SIG-M5 (cell line): ENCODE measurements at regions not wholly inside any gene's neighbourhood (a gene's known extent, or its start where the extent isn't known, plus 50 kb on each side); places are given as distances from the start of the nearest gene placed in this dataset.

Source experiments
- DNase-seq: peaks from one replicate; lab custom pipeline; 2025; lab: John Stamatoyannopoulos, UW

DNA sequence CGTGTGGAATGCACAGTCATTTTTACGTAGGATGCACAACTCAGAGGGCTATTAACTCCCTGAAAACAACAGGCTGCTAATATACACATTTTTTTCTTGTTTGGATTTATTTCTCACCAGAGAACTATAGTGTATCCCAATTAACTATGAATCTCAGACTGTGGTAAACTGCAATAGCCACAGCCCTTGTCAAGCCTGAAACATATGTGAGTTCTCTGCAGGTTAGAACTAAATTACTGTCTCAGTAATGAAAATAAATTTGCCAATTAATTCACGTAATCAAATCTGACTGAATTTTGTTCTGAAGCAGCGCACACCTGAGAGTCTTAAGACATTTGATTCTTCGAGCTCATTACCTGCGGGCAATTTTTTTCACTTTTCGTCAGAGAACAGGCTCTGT is 318.6 kb downstream of the PMP22 start:
- no peak for DNase-seq

GRCh38 chr17:14942526-14943190 is 322.5 kb downstream of the PMP22 start:
- no peak for DNase-seq

DNA sequence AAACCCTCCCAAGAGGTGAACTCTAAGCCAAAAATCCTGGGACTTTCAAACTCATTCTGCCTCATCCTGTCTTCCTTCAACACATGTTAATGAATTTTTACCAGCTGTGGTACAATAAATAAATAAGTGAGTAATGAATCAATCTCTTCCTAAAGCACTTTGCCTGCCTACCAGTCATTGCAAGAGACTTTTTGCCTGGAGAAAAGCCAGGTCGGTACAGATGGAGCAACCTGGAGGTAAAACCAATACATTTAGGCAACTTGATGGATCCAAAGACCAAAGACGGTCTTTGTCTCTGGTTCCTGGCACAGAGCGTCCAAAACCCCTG is 324.2 kb downstream of the PMP22 start:
- no peak for DNase-seq

DNA sequence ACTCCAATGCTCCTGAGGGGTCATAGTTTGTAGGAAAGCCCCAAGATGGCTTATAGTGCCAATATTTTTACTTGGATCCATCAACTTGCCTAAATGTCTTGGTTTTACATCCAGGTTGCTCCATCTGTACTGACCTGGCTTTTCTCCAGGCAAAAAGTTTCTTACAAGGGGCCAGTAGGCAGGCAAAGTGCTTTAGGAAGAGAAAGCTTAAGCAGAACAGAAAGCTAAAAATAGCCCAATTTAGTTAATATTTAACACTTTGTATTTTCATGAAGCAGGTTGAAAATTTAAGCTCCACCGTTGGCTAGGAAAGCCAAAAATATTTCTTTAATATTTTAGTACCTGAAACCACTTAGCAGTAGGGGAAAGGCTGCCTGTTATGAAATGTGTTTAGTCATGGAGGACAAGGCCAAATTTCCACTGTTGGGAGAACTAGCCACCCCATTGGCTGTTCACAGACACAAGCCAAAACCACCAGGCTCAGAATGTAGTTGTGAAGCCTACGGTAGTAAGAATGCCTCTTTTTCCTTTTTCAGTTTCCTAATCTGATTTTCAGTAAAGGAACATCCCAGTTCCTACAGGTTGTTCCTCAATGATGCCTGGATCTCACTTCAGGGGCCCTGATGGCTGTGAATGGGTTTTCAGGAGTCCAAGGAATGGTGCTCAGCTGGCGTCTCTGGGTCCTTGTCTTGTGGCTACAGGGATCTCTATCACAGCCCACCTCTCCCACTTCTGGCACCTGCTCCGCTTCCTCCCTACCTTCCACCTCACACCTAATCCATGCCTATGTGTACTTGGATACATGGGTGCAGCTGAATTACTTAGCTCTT is 324.8 kb downstream of the PMP22 start:
- no peak for DNase-seq

DNA sequence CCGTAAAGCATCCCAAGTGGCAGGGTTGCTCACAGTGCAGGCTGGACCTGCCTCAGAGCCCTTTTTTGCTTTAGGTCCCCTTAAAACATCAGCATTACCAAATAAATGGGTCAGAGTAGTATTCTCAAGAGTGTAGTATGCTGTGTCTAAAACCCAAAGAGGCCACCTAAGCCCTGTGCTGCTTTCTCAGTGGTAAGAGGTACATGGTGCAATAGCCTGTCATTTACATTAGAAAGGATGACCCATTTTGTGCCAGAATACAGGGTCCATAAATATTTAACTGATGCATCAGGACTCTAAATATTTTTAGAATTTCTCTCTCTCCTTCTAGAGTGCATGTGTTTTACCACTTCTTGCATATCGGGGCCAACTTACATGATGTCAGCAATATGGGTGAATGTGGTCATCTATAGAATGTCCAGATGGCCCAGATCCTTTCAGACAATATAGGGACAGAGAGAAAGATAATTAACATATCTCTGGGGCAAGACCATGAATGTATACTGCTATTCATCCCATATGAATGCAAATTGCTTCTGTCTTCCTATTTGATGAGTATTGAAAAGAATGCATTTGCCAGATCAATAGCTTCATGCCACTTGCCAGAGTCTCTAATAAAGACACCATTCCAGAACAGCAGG is 329.2 kb downstream of the PMP22 start:
- no peak for DNase-seq

- DNase-seq = no peak
These were observed 329.8 kb downstream of the PMP22 start for GRCh38 chr17:14935139-14935841.

- DNase-seq = no peak
These were observed 331.4 kb downstream of the PMP22 start for GRCh38 chr17:14933676-14934075.

DNA sequence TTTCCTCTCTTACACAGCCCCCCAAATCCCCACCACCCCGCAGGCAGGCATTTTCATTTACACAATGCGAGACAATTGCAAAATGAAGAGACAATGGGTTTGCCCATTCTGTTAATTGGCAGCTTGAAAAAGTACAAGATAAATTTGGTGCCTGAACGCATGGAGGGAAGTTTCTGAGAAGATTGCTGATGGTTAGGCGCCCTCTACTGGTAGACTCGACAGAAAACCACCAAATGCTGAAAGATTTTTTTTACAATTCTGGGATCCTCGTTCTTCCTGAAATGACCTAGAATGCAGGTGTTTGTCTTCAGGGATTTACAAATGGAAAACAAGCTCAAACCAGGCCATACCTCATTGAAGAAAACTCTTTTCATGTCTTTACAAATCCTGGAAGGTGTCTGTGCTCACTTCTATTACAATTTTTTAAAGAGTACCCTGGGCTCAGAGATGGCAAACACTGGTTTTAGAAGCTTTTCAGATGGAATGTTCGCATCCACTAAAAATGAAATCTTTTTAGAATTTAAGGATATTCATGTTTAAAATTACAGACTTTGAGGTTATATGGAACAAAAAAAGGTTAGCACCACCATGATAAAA is 338.5 kb downstream of the PMP22 start:
- no peak for DNase-seq

DNA sequence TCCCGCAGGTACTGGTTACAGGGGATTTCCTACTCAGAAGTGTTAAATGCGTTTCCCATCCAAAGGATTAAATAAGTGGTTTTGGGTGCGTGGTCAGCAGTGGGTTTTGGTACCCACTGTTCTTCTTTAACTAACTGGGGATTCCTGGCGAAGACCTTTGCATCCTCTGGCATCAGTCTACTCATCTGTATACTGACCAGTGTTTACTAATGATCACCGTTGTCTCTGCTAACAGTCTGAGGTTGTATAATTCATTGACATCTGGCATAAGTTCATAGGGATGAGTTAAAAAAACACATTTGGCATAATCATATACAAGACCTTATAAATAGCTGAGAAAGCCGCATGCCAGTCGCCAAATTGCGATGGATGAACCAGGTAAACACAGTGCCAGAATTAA is 339.1 kb downstream of the PMP22 start:
- no peak for DNase-seq

- no peak for DNase-seq
These were observed 339.6 kb downstream of the PMP22 start for GRCh38 chr17:14925498-14925897.

- no peak for DNase-seq
These were observed 341.1 kb downstream of the PMP22 start for GRCh38 chr17:14923981-14924380.

GRCh38 chr17:14922411-14922810 is 342.7 kb downstream of the PMP22 start:
- DNase-seq = no peak

DNA sequence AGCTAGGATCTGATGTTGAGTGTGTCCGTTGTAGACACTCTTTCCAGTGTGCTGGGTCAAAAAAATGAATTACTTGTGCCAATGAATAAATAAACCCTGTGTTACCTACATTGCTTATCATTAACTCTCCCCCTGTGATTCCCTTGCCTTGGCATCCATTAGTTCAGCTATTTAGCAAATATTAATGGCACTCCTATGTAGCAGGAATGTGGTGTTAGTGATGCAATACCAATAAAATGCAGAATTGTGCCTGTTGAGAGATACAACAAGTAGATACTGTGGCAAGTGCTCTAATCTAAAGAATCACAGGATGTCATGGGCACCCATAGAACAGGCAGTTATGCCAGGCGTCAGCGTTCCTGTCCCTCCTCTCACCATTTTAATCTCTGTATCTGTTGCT is 343.2 kb downstream of the PMP22 start:
- no peak for DNase-seq

GRCh38 chr17:14919631-14920213 is 345.4 kb downstream of the PMP22 start:
- DNase-seq = no peak

DNA sequence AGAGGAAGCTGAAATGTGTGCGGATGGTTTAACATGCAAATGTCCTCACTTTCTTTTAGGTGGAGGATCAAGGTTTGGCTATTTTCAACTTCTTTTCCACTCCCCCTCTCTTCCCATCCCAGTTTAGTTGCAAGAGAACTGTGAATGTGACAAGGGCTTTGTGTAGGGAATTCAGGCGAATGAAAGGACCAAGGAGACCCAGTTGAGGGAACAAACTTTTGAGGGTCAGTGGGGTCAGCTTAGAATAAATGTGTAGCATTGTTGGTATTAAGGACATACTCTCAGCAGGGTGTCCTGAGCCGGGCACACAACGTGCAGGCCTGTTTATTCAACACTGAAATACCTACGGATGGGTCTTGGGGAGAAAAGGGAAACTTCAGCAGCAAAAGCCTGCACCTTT is 346.0 kb downstream of the PMP22 start:
- no peak for DNase-seq

DNA sequence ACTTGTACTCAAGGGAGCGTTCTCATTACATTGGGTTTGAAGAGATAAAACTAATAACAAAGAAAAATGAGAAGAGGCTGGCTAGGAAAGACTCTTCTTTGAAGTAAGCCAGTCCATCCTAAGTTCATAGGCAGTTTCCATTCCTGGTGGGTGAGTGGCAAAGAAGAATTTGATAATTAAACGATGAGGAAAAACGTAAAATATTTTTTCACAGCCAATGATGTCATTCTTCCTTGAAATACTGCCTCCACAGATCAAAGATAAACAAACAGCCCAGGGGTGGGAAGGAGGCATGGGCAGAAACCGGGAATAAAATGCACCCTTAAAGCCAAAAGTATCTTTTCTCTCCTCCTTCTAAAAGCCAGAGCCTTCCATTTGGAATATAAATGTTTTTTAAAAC is 346.6 kb downstream of the PMP22 start:
- DNase-seq = no peak

- no peak for DNase-seq
These were observed 354.2 kb downstream of the PMP22 start for GRCh38 chr17:14910916-14911315.

DNA sequence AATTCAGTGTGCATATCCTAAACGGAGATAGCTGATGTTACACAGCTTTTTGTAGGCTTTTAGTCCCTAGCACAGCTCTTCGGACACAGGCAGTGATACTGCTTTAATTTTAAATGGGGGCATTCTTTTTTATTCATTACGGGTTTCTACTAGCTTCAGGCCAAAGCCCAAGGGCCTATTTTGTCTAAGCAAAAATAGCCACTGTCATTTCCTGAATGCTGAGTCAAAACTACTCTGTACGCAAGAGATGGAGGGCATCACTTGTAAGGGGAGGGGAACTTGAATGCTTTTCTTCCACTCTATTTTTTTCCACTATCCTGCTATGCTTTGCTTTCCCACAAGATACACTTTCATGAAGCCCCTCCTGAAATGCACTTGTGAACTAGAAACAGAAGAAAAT is 360.7 kb downstream of the PMP22 start:
- DNase-seq = no peak

DNA sequence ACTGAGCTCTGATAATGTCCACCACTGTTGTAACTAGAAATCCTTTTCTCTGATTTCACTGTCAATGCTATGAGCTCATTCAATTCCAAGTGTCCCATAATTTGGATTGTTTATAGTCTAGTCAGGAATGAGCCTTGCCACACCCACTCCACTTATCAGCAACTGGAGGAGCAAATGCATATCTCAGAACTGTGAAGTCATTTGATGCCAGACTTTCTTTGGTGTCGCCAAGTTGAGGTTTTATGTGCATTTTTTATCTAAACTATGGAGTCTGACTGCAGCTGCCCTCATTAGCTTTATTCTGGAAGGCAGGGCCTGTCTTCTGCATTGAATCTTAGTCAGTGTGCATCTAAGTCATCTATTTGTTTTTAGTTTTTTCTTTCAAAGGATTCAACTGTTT is 361.3 kb downstream of the PMP22 start:
- DNase-seq = no peak

DNA sequence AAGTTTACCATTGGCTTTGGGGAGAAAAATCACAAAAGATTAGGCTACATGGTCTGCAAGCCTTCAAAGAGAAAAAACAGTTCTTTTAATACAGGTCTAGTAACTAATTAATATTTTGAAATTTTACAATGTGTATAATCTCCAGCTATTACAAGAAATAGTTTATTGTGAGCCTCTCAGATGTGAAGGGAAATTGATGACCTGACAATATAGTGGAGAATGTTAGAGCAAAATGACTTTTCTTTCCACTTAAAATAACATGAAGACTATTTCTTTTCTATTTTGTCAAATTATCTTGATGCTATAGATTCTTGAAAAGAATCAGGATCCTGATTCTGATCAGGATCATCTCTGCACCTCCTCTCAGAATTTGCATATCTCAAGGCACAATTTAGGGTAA is 362.3 kb downstream of the PMP22 start:
- no peak for DNase-seq

GRCh38 chr17:14902297-14902696 is 362.8 kb downstream of the PMP22 start:
- no peak for DNase-seq

- DNase-seq = no peak
These were observed 363.8 kb downstream of the PMP22 start for GRCh38 chr17:14901376-14901775.
